ENCODE measurements at regions not wholly inside any gene's neighbourhood (a gene's known extent, or its start where the extent isn't known, plus 50 kb on each side); places are given as distances from the start of the nearest gene placed in this dataset.

DNA sequence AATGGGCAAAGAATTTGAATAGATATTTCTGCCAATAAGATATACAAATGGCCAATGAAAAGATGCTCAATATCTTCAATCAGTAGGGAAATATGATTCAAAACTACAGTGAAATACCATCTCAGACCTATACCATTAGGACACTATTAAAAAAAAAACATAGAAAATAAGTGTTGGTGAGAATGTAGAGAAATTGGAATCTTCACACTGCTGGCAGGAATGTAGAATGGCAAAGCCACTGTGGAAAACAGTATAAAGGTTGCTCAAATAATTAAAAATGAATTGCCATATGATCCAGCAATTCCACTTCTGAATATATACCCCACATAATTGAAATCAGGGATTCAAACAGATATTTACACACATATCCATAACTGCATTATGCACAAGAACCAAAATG is 88.1 kb upstream of the STARD13 start:
- DNase-seq = no peak

DNA sequence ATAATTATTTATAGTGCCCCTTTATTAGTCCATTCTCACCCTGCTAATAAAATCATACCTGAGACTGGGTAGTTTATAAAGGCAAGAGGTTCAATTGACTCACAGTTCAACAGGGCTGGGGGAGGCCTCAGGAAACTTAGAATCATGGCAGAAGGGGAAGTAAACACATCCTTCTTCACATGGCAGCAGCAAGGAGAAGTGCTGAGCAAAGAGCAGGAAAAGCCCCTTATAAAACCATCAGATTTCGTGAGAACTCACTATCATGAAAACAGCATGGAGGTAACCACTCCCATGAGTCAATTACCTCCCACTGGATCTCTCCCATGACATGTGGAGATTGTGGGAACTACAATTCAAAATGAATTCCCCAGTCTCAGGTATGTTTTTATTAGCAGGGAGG is 89.9 kb upstream of the STARD13 start:
- DNase-seq = no peak

DNA sequence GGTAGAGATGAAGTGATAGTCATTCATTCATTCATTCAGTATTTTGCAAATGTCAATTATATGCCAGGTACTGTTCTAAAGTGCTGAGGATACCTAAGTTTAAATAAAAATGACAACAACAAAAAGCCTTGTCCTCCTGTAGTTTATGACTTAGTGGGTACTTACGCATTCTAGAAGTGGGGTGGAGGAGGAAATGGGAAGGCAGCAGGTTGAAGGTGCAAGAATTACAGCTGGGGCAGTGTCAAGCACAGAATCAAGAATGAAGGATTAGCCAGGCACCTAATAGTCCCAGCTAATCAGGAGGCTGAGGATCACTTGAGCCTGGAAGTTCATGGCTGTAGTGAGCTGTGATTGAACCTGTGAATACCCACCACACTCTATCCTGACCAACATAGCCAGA is 90.7 kb upstream of the STARD13 start:
- no peak for DNase-seq

DNA sequence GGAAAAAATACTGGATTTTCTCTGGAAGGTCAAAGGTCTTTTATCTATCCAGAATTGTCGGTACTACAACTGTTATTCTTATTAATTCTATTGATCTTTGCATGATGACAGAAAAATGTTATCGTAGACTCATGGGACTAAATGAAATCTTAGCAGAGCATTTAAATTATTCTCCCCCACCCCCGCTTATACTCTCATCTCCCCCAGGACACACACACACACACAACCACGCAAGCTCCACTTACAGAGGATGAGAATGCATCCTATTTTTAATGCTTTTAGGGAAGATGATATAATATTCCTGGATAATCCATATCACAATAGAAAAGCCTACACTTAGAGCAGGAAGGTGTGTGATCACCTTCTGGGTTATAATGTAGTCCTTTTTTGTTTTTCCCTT is 91.9 kb upstream of the STARD13 start:
- no peak for DNase-seq

DNA sequence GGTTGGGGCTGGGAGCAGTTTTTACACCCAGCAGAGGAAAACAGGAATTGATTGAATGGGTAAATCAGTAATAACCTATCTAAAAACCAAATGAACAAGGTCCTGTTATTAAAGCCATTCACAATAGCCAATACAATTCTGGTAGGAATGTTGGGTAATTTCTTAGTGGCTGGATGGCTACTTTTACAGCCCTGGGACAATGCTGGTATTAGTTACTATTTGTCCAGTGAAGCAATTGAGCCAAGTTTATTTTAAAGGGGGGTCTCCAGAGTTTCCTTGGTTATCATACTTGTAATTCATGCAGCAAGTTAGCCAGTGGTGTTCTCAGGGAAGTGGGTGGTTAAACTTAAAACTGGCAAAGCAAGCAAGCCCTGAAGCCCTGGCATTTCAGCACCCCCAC is 92.3 kb upstream of the STARD13 start:
- no peak for DNase-seq

DNA sequence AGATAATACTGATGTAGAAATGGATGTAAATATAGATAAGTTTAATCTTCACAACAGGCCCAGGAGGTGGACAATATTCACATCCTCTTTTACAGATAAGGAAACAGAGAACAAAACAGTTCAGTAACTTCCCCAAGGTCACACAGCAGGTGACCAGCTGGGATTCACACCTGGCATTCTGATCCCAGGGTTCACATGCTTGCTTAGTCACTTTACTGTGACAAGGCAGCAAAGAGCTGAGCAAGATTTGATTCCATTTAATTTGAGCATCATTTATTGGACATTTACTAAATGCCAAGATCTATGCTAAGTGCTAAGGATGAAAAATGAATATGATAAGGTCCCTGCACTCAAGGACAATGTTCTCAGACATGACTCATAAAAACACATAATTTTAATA is 94.1 kb upstream of the STARD13 start:
- no peak for DNase-seq

DNA sequence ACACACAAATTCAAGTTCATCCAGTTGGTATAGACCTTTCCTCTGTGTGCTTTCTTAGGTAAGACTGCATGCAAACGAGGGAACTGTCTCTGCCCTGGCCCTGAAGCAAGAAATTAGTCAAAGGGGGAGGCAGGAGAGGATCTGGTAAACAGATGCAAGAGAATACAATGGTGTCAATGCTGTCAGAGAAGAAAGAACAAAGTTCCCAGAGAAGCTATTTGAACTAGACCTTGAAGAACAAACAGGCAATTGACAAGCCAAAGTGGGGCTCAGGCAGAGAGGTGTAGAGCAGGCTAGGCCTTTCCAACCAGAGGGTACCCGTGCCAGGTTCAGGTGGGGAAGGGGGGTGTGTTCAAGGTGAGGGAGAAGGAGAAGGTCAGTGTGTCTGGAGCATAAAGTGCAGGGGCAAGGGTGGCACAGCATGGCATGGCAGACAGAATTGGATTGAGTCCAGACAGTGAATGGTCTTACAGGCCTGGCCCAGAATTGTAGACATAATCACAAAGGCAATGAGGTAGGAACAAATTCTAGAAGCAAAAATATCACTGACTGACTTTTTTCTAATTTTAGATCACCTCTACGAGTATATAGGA is 95.0 kb upstream of the STARD13 start:
- DNase-seq = no peak

DNA sequence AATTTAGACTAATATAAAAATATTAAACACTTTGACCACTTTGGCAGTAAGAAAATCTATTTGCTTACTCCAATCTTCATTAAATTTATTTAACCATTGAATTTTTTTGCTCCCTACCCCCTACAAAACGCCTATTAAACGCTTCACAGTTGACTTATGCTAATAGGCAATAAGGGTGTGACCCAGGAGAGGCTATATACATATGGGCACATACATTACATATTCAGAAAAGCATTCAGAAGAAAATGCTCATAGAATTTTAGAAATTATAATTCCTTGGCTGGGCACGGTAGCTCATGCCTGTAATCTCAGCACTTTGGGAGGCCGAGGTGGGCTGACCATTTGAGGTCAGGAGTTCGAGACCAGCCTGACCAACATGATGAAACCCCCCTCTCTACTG is 95.6 kb upstream of the STARD13 start:
- DNase-seq = no peak

DNA sequence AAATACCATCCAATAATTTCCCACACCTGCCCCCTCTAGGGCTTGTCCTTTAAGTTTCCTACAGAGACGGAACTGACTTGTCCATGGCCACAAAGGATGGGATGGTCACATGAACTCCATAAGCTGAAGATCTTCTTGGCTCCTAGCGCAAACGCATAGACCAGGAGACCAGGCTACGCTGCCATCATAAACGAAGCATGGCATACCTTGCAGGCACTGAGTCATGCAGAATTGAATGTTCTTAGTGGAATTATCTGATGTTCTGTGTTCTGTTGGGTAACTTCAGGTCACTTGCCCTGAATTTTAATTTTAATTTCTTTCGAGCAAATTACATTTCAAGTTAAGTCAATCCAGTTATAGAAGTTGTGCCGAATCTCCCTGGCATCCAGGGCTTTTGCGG is 96.4 kb upstream of the STARD13 start:
- no peak for DNase-seq

DNA sequence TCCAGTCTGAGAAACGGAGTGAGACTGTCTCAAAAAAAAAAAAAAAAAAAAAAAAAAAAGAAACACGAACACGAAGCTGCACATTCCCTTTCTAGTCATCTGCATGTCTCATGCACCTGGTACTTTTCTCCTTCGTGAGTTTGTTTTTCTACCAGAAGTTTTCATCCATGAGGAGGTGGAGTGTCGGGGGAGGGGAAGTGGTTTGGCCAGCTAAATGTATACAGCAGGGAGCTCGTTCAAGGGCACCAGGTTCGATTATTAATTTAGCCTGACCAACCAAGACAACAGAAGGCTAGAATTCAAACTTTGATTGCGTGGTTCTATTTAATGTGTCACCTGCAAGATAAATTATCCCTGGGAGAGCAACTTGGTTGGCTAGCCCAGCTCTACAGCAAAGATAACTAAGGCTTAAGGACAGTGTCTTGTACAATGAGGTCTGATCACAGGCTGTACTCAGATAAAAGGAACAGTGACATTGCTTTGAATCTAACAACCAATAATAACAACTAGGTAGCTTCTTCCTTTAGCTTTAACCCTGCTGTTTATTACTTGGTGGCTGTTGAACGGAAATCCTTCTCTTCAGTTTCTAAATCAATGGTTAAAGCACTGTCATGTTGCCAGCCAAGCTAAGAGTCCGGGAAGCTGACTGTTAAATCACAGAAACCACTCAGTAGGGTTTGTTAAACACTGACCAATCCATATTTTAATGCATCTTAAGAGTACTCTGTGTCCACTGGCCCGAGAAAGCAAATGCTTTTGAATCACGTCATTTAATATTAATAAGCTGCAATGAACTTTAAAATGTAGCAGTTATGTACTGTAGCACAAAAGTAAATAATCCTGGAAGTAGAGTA is 98.4 kb upstream of the STARD13 start:
- no peak for DNase-seq

DNA sequence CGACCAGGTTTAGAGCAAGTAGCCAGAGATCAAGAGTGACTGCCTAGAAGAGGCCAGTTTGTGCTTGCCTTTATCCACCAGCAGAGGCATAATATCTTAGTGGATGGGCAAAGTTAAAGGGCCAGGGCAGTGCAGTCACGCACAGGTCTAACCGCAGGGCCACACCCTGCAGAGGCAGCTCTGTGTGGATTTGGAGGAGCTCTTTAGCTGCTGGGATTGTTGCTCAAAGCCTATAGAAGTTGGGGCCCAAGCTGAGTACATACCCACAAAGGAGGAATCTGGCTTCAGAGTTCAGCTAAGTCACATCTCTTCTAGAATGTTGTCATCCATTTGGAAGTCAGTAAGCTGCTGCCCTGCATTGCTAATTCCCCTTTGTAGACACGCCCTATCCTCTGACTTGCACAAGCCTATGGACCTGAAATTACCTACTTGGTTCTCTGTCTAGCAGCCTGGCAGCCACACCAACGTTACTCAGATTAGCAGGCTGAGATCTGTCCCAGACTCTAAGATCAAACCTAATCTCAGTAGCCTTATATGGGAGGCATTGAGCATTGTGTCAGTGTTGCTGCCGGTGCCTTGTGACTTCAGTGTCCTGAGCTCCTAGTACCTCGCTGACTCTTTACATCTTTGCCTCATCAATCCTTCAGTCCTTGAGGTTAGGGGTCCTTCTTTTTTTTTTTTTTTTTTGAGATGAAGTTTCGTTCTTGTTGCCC is 102.9 kb upstream of the STARD13 start:
- DNase-seq = no peak

DNA sequence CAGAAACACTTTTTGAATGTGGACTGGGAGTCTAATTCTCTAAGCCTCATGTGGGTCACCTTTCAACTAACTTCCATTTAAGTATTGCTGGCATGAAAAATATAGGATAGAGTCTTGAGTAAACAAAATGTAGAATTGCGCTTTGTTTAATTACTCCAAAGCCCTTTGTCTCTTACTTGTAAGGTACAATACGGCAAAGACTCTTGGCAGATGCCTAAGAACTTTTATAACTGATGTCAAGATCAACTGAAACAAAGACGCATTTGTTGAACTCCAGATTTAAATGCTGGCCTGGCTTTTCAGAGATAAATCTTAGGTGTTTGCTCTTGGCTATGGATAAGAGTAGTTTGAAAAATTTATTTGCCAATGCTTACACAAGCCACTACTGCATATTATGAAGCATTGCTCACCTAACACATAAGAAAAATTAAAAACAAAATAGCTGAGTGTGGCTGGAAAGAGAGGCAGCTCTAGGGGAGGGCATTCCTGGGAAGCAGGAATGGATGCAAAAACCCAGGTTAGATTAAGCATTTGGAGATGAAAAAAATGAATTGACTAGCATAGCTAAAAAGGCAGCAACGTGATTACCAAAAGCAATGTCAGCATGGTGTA is 107.3 kb upstream of the STARD13 start:
- no peak for DNase-seq

DNA sequence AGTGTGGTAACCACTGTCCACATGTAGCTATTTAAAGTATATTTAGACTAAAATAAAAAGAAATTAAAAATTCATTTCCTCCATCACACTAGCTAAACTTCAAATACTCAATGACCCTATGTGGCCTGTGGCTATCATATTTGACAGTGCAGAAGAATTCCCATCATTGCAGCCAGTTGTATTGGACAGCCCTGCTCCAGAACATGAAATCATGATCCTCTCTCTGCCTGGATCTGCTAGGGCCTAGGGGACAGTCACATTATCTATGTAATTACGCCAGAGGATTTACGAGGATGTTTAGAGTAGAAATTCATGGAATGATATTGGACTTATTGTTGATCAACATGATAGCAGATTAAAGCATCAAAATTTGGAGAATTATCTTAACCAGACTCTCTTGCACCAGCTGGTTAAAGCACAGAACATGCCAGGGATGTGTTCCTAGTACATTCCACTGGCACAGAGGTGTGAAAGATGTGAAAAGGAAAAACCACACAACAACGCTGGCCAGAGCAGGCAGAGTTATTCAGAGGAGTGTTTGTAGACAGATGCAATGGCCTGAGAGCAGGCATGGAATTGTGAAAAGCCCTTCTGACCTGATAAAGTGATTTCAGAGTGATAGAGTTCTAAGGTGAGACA is 108.9 kb upstream of the STARD13 start:
- no peak for DNase-seq

DNA sequence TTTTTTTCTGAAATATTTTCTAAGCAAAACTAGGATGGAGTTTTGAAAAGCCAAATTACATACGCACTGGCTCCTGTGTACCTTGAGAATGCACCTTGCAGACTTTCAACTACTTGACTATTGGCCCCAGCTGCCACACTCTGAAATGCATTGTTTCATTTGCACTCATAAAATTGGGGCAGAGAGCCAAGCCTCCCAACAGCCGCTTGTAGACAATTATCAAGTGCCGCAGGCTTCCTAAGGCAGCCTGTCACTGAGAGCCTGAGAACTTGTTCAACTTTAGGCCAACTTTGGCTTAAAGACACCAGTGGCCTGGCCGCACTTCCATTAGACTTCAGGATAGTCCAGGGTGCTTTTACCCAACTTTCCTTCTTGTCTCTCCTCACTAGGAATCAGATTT is 115.7 kb upstream of the STARD13 start:
- no peak for DNase-seq

DNA sequence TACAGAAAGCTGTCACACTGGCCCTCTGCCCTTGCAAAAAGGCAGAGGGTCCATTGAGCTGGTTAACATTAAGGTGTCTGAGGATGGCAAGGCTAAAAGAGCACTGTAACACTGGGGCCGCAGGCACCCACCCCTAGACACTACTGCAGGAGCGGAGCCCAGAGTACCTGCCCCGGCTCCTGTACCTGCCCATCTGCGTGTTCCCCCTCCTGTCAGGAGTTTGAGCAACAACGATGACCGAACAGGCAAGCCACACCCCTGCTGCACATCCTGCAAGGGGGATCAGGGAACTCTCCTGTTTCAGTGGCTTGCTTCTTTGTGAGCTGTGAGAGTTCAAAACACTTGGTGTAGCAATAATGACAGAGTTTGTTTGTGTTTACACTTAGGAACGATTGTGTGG is 117.4 kb upstream of the STARD13 start:
- DNase-seq = no peak

DNA sequence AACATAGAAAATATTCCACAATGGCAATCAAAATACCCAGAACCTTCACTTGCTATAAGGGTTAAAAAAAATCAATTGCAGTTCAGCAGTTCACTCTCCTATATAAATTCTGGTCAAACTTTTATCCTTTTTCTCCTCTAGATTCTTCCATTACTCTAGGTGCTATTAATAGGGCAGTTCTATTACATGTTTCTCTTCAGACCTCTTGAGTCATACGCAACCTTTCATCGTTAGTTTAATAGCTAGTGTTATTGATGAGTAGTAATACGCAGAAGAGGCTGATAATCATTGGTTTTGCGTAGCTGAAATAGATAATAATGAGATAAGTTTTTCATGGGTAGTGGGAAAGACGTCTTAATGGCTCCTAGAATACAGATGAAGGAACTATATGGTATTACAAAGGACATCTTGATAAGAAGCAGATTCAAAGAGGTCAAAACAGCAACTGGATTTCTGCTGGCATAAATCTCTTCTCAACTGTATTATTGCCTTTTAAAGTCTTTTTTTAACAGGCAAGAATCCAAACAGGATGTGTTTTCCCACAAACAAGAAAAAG is 118.3 kb upstream of the STARD13 start:
- no peak for DNase-seq

DNA sequence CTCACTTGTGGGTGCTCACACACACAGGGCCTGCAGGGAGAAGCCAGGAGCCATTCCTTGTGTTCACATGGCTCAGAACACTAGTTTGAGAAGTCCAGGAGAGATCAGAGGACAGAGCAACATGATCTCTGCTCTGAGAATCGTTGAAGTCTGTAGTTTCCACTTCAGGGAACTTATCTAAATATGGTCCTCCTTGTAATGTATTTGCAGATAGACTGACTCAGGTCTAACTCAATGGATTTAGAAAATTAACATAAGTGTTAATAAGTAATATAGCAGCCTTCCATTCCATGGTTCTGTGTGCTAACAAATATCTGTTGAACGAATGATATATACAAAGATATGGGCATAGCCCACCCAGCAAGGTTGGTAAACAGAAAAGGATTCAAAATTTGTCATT is 119.8 kb upstream of the STARD13 start:
- no peak for DNase-seq

DNA sequence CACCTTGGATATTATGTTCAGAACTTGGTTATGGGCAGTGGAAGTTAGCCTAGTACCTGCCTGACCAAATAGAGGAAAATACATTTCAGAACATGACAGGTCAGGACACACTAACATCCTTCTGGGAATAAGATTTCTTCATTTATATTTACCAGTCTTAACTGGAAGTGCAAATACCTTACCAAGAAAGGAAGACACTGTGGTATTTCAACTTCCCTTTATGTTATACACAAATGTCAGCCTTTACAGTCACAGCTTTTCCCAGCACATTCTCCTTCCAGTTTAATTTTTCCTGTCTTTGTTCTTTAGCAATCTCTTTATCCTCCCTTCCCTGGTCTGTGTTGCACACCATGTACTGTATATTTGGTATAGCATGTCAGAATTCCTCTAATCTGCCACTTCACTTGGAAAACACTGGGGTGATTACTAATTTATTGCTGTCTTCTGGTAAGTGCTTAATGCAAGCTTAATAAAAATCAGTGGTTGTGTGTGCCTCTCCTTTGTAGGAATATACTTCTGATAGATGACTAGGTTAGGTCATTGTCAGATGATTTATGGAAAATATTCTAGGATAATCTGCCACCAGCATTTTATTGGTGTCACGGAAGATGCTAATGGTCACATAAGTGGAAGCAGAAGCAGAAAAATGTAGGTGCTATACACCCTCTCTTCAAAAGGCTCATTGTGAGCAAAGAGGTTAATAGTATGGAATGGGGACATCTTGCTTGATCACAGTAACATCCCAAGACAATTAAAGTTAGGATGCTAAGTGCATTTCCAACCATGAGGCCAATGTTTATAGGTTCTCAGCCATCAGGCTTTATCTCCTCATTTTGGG is 124.3 kb upstream of the STARD13 start:
- DNase-seq = no peak

DNA sequence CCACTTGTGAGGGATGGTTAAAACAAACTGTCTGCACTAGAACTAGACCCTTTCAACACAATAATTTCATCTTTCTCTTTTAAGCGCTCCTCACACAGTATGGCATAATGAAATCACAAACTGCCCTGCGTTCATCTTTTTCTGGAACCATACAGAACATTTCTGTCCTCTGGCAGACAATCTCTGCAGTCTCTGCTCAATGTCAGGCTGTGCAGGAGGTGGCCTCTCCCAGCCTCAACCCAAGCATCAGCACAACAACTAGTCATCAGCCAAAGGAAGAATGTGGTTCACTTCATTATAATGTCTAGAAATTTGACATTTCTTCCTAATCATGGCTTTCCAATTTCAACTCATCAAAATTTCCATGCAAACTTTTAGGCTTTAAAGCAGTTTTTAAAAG is 125.1 kb upstream of the STARD13 start:
- no peak for DNase-seq

DNA sequence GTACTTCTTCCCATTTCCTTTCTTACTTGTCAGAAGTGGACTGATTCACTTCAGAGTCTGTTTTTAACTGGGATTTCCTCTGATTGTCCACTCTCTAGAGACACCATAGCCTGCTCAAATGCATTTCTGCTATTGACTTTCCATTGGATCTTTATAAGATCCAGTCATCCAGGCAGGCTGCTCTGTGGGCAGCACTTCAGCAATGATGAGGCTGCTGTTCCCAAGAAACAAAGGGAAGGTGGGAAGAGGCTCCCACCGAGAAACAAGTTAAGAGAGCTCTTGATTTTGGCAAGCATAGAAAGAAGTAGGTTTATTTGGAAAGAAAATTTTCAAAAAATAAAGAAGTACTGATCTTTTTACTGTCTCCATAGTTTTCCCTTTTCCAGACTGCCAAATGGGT is 125.8 kb upstream of the STARD13 start:
- DNase-seq = no peak

DNA sequence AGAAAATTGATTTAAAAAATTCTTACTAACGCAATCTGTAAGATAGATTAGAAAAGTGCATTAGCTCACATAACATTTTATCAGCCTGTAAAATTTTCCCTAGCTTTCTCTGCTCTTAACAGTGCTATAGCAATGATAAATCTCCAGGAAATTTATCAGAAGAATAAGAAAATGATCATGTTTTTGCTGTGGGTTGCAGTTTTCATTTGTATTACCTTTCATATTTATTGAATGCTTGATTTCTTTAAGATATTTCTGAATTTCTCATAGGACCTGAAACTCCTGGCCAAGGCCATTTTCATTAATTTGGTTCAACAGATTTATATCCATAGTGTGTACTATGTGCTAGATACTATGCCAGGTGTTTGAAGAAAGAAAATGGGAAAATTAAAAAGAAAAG is 130.3 kb upstream of the STARD13 start:
- no peak for DNase-seq

All from activated CD8-positive, alpha-beta memory T cell treated with anti-CD3 and anti-CD28 coated beads, Interleukin-2, amount 50 U/mL, for 4 hours (primary cell).